WERI-Rb-1 (cell line): ENCODE measurements at regions not wholly inside any gene's neighbourhood (a gene's known extent, or its start where the extent isn't known, plus 50 kb on each side); places are given as distances from the start of the nearest gene placed in this dataset.
A peak's percentile ranks its signal among the peaks of the same experiment; 100 is the strongest.
"Not testable (repeated sequence)": the region's sequence is repeated elsewhere in the genome, so short reads cannot be mapped to it uniquely, and the experiment has no call there.

Experiments
- DNase-seq: peaks from one replicate; pipeline ENCODE4 v3.0.0-alpha.2; 2020
- H3K27ac ChIP-seq: fragments of 250-450 bp; sonication (Bioruptor Pico); 2 replicates; pipeline ENCODE4 v1.5.1; 2020; ENCODE audit warnings: mild to moderate bottlenecking, moderate library complexity
- H3K27me3 ChIP-seq: fragments of 250-450 bp; sonication (Bioruptor Pico); 2 replicates; pipeline ENCODE4 v1.5.1; 2021; ENCODE audit warnings: mild to moderate bottlenecking, low read depth, moderate library complexity; ENCODE audit not compliant: insufficient read depth, severe bottlenecking
- H3K36me3 ChIP-seq: fragments of 250-450 bp; sonication (Bioruptor Pico); 2 replicates; pipeline ENCODE4 v1.5.1; 2020; ENCODE audit warnings: mild to moderate bottlenecking, moderate library complexity
- H3K4me3 ChIP-seq: 2 replicates; pipeline ENCODE4 v1.5.1; 2011; ENCODE audit warnings: low read depth, mild to moderate bottlenecking, control low read depth, low read length
- H3K9me3 ChIP-seq: fragments of 250-450 bp; sonication (Bioruptor Pico); 2 replicates; pipeline ENCODE4 v1.5.1; 2021; ENCODE audit warnings: mild to moderate bottlenecking, moderate library complexity; ENCODE audit not compliant: severe bottlenecking
- CTCF ChIP-seq: IDR thresholded peaks from 2 replicates; pipeline ENCODE4 v1.5.1; 2011; ENCODE audit warnings: low read depth, mild to moderate bottlenecking, control low read depth, inconsistent platforms, low read length

DNA sequence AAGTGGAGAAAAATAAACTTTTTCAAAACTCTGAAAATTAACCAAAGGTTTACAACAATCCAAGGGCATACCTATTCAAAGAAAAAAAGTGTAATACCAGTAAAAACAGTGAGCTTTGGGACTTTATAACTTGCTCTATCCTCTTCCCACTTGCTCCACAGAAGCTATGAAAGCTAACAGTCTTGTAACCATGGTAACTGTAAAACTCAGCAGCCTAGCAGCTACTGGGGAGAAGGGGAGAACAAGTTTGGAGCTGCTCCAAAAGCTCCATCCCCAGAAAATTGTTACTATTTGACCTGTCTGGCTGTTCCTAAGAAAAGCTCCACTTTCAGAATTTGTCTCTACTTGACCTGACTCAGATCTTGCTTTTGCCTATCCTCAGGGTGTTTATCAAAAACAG, 191.5 kb downstream of the OTUD1 start:
- H3K9me3 ChIP-seq, result no peaks in the 10 kb centered on the region
- no peak for DNase-seq
- H3K27ac ChIP-seq, result no peak overlapping the region
- no peaks in the 10 kb centered on the region for H3K27me3 ChIP-seq
- TF ChIP-seq CTCF, result no peak
- H3K36me3 ChIP-seq, result no peaks in the 10 kb centered on the region
- H3K4me3 ChIP-seq, result no peak overlapping the region

DNA sequence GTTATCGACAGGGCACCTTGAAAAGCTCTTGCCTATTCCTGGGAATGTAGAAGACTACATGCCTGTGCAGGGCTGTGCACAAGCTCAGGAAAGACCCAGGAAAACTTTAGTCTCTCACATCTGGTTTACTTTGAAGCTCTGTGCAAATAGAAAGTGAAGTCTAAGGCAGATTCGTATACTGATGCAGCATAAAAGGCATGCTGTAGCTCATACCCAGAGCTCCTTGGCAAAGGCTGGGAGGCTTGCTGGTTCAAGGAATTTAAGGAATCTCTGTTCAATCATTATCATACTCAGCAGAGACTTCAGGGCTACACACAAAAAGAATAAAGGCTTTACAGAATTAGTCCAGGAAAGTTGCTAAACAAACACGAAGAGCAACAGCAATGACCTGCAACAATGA, 192.0 kb downstream of the OTUD1 start:
- no peak for TF ChIP-seq CTCF
- Histone ChIP-seq H3K4me3 (no peak overlapping the region), H3K27ac (no peak overlapping the region), H3K9me3 (no peaks in the 10 kb centered on the region), H3K27me3 (no peaks in the 10 kb centered on the region), H3K36me3 (no peaks in the 10 kb centered on the region)
- no peak for DNase-seq

DNA sequence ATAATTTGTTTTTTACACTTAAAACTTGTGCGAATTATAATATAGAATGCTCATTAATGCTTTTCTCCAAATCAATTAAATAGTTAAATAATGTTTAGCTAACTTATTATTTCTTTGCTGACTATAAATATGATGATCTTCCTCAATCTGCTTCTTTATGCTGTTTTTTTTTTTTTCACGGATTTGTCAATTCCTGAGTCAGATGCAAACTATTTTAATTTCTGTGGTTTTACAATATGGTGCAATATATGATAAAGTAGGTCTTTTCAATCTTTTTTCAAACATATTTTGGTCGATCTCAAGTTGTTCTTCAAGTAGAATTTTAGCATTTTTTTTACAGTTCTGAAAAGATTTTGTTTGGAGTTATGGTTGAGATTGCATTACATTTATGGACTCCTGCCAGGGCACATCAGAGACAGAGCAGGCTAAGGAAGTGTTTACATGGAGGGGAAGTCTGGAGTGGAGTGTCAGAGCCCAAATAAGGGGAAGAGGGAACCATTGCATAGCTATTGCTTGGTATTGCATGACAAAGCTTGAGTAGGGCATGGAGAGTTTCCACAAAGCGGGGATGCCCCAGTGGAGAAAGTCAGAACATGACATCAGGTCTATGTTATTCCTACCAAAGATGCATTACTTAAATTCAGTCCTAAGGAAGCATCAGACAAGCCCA, 204.4 kb downstream of the OTUD1 start:
- no peaks in the 10 kb centered on the region for H3K27me3 ChIP-seq
- no peak for TF ChIP-seq CTCF
- H3K4me3 ChIP-seq, result no peak overlapping the region
- H3K9me3 ChIP-seq, result no peaks in the 10 kb centered on the region
- no peak for DNase-seq
- H3K27ac ChIP-seq, result no peak overlapping the region
- no peaks in the 10 kb centered on the region for H3K36me3 ChIP-seq

- TF ChIP-seq CTCF, result no peak
- Histone ChIP-seq H3K4me3 (no peak overlapping the region), H3K27ac (no peak overlapping the region), H3K27me3 (no peaks in the 10 kb centered on the region), H3K36me3 (no peaks in the 10 kb centered on the region), H3K9me3 (no peaks in the 10 kb centered on the region)
- no peak for DNase-seq
Measured at GRCh38 chr10:23648618-23649017, 209.7 kb downstream of the OTUD1 start.

- 0 out of 2 replicates have a peak, but pooled peaks have one; percentile 25 for TF ChIP-seq CTCF
- H3K27ac ChIP-seq, result no peak overlapping the region
- DNase-seq, result peak; percentile 9
Measured at GRCh38 chr10:23656735-23657134, 217.9 kb downstream of the OTUD1 start.

GRCh38 chr10:23657677-23658076, 218.8 kb downstream of the OTUD1 start:
- Histone ChIP-seq H3K36me3 (no peaks in the 10 kb centered on the region), H3K27ac (no peak overlapping the region), H3K9me3 (no peaks in the 10 kb centered on the region), H3K4me3 (no peak overlapping the region), H3K27me3 (no peaks in the 10 kb centered on the region)
- no peak for DNase-seq
- no peak for TF ChIP-seq CTCF

More at GRCh38 chr10:23656735-23657134, 217.9 kb downstream of the OTUD1 start:
- Histone ChIP-seq H3K27me3 (no peaks in the 10 kb centered on the region), H3K4me3 (no peak overlapping the region), H3K36me3 (no peaks in the 10 kb centered on the region), H3K9me3 (no peaks in the 10 kb centered on the region)

GRCh38 chr10:23671866-23672265, 233.0 kb downstream of the OTUD1 start:
- not testable (repeated sequence) for H3K27me3 ChIP-seq, H3K27ac ChIP-seq, H3K9me3 ChIP-seq, H3K4me3 ChIP-seq, H3K36me3 ChIP-seq, DNase-seq
